Naive thymus-derived CD8-positive, alpha-beta T cell (primary cell): ENCODE measurements at regions not wholly inside any gene's neighbourhood (a gene's known extent, or its start where the extent isn't known, plus 50 kb on each side); places are given as distances from the start of the nearest gene placed in this dataset.

Experiments used
- ATAC-seq, 2 donors: fragments of 150-1000 bp; cut with Tn5 transposase in 1 of 2; sonication (Bioruptor Pico), chemical (Tn5 transposase) in 1 of 2; 1 replicate in 1 of 2; 2 replicates in 1 of 2; pipeline ENCODE4 v1.10.0; 2021; ENCODE audit warnings: mild to moderate bottlenecking in 2 of 2, moderate library complexity in 2 of 2
- POLR2A ChIA-PET: fragments of 350-600 bp; sonication (Branson Sonifier 250); formaldehyde crosslinking; loops from one replicate; lab custom pipeline; 2021; ENCODE audit warnings: antibody characterized with exemption; lab: Charles Lee
- DNase-seq, 10 donors: peaks; one replicate each; pipeline versions ENCODE4 v3.0.0 to v3.0.0-alpha.2; 2020 to 2022
- H3K27ac Mint-ChIP-seq, 10 donors: one replicate each; pipeline ENCODE4 v1.8.0; 2020 to 2022; ENCODE audit warnings: mild to moderate bottlenecking in 10 of 10, mixed read lengths in 10 of 10, moderate library complexity in 4 of 10, inconsistent platforms in 1 of 10
- H3K27me3 Mint-ChIP-seq, 5 donors: one replicate each; pipeline ENCODE4 v1.8.0; 2021 to 2022; ENCODE audit warnings: mixed read lengths in 5 of 5
- H3K36me3 Mint-ChIP-seq, 3 donors: one replicate each; pipeline ENCODE4 v1.8.0; 2020 to 2022; ENCODE audit warnings: mixed read lengths in 3 of 3, mild to moderate bottlenecking in 2 of 3, inconsistent platforms in 1 of 3
- H3K4me1 Mint-ChIP-seq, 4 donors: one replicate each; pipeline ENCODE4 v1.8.0; 2021 to 2022; ENCODE audit warnings: mixed read lengths in 4 of 4
- H3K4me3 Mint-ChIP-seq, 10 donors: one replicate each; pipeline ENCODE4 v1.8.0; 2020 to 2022; ENCODE audit warnings: mild to moderate bottlenecking in 10 of 10, mixed read lengths in 10 of 10, moderate library complexity in 6 of 10, inconsistent platforms in 1 of 10
- H3K9me3 Mint-ChIP-seq, 9 donors: one replicate each; pipeline ENCODE4 v1.8.0; 2020 to 2022; ENCODE audit warnings: mixed read lengths in 9 of 9, mild to moderate bottlenecking in 3 of 9, inconsistent platforms in 1 of 9, moderate library complexity in 1 of 9

DNA sequence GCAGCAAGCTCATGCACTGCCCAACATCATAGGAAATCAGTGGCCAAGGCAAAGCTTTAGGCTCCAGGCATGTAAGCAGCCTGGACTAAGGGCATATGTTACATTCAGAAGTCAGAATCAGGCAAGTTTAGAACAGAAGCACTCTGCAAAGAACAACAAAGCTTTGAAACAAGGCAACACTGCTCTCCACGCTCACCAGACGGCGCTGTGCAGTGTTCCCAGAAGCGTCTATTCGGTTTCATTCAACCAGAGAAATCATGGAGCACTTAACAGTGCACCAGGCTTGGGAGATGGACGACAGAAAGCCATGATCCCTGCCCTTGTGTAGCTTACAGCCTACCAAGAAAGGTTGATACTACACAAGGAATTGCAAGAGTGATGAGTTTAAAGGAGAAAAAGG is 555.8 kb downstream of the BUD13 start:
- Mint-ChIP-seq H3K4me1 (peaks cover 0 to 1% (median 0%) of the 10 kb centered on the region in 4 donors), H3K27ac (no peak overlapping the region), H3K27me3 (peaks cover 0 to 27% (median 14%) of the 10 kb centered on the region in 5 donors), H3K36me3 (no peaks in the 10 kb centered on the region), H3K9me3 (peaks cover 0 to 13% (median 3%) of the 10 kb centered on the region in 9 donors), H3K4me3 (no peak overlapping the region)
- ATAC-seq, result no peak
- DNase-seq, result no peak
- POLR2A ChIA-PET, result no interaction called here

DNA sequence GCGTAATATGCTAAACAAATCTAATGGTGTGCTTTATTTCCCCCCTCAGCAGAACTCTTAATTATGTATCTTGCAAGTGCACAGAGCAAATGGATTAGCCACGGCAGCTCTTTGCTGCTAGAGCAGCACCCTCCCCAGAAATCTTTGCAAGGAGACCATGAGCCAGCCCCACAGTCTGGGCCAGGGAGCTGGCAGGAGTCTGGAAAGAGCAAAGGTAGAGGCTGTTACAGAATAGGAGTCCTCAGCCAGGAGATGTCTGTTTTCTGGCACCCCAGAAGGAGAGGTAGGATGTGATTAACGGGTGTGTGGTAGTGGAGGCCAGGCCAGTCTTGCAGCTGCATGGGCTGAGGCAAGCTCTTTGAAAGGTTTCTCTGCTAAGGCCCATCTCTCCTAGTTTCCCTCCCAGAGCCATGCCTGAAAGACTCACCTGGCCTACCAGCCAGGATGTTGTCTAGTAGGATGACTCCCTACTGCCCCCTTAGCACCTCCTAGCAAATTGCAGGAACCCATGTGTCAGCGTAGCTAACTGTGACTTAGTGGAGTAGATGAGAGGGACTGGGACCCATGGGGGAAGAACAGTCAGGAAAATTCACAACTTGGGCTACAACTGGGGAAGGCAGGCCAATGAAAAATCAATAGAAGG is 557.2 kb downstream of the BUD13 start:
- no peak overlapping the region for H3K27ac Mint-ChIP-seq
- peaks cover 2 to 33% (median 14%) of the 10 kb centered on the region in 5 donors for H3K27me3 Mint-ChIP-seq
- no peak for ATAC-seq
- POLR2A ChIA-PET, result no interaction called here
- H3K36me3 Mint-ChIP-seq, result no peaks in the 10 kb centered on the region
- H3K9me3 Mint-ChIP-seq, result peaks cover 0 to 13% (median 3%) of the 10 kb centered on the region in 9 donors
- H3K4me1 Mint-ChIP-seq, result peaks cover 0 to 3% (median 0%) of the 10 kb centered on the region in 4 donors
- no peak for DNase-seq
- no peak overlapping the region for H3K4me3 Mint-ChIP-seq

DNA sequence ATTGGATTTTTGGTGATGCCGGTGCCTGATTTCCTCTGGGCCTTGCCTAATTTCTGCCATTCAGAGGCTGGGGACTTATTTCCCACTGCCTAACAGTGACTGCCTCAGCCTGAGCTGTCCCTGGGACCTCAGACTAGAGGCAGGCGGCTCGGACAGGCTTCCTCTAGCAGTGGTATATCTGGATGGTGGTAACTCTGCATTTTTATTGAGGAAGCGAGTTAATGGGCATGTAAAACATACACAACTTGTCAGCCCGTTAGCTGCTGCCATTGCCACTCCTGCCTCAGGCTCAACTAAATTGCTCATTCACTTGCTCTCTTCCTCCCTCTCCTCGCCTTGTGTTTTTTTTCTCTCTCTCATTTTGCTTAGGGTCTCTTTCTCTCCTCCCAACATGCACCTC is 561.6 kb downstream of the BUD13 start:
- ATAC-seq (no peak), DNase-seq (no peak)
- Mint-ChIP-seq H3K27me3 (peaks cover 3 to 25% (median 11%) of the 10 kb centered on the region in 5 donors), H3K27ac (peak overlapping the region in 1 of 10 donors; percentile 79), H3K4me3 (no peak overlapping the region), H3K9me3 (no peaks in the 10 kb centered on the region), H3K36me3 (no peaks in the 10 kb centered on the region), H3K4me1 (peaks cover 0 to 2% (median 0%) of the 10 kb centered on the region in 4 donors)
- POLR2A ChIA-PET, result no interaction called here

DNA sequence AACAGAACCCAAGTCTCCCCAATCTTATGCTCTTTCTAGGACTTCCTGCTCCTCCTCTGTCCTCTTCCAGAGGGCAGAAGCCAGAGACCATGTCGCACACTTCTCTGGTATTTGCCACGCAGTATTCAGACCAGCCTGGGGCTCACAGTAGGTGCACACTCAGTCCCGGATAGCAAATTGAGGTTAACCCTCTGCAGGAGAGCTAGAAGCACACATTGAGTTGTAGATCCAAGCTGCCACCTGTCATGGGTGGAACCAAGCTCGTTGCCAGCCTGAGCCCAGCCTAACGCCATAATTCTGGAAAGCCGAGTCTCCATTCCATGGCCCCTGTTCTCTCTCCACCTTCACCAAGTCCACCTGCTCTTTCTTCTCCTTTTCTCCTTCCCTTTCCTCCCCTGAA is 562.1 kb downstream of the BUD13 start:
- Mint-ChIP-seq H3K9me3 (no peaks in the 10 kb centered on the region), H3K27ac (peak overlapping the region in 1 of 10 donors; percentile 79), H3K4me1 (peaks cover 0 to 2% (median 0%) of the 10 kb centered on the region in 4 donors), H3K4me3 (no peak overlapping the region), H3K27me3 (peaks cover 2 to 23% (median 9%) of the 10 kb centered on the region in 5 donors), H3K36me3 (no peaks in the 10 kb centered on the region)
- DNase-seq, result no peak
- ATAC-seq, result no peak
- POLR2A ChIA-PET, result no interaction called here

DNA sequence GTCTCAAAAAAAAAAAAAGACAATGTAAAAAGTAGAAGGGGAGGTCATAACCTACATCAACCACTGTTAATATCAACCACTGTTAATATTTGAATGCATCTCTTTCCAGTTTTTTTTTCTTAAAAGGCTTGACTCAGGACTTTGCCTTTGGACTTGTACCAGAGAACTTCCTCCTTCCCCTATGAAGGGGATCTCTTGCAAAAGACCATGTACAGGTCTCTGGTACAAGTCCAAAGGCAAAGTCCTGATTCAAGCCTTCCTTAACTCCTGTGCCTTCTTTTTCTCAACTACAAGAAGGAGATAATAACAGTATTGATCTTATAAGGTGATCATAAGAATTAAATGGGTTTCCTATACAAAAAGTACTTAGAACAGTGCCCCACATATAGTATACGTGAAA is 563.5 kb downstream of the BUD13 start:
- POLR2A ChIA-PET, result no interaction called here
- ATAC-seq, result no peak
- H3K4me3 Mint-ChIP-seq, result no peak overlapping the region
- no peaks in the 10 kb centered on the region for H3K9me3 Mint-ChIP-seq
- peaks cover 3 to 21% (median 5%) of the 10 kb centered on the region in 5 donors for H3K27me3 Mint-ChIP-seq
- no peaks in the 10 kb centered on the region for H3K36me3 Mint-ChIP-seq
- H3K4me1 Mint-ChIP-seq, result peaks cover 0 to 2% (median 0%) of the 10 kb centered on the region in 4 donors
- no peak overlapping the region for H3K27ac Mint-ChIP-seq
- DNase-seq, result no peak

DNA sequence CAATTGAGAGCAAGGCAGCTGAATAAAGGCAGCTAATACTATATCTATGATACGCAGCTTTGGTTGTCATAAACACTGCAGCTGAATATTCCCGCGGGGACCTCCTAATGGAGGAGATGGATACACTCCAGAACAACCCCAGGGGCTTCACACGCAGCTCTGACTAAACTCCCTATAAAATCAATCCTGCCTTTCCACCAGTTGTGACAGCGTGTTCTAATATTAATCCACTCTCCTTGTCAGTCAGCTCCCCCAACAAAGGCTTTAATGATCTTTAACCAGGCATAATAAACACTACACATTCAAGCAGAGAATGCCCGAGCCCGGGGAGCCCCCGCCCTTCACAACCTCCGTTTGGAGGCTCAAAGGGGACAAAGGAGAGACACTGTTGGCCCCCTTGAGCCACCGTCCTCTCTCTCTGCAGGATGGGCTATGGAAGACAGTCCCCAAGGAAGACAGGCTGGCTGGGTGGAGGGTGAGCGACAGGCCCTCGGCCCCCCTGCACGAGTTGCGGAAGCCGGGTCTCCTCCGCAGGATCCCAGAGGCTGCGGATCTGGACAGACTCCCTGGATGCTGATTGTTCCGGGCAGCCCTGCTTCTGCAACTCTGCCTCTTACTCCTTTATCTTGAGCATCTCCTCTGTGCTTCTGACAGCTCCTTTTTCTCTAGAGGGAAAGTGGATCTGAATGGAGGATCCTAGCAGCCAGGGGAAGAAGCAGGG is 565.2 kb downstream of the BUD13 start:
- POLR2A ChIA-PET, result no interaction called here
- Mint-ChIP-seq H3K27me3 (peaks cover 3 to 26% (median 5%) of the 10 kb centered on the region in 5 donors), H3K9me3 (no peaks in the 10 kb centered on the region), H3K4me3 (no peak overlapping the region), H3K36me3 (no peaks in the 10 kb centered on the region), H3K4me1 (peaks cover 0 to 2% (median 0%) of the 10 kb centered on the region in 4 donors), H3K27ac (peak overlapping the region in 1 of 10 donors; percentile 39)
- no peak for ATAC-seq
- no peak for DNase-seq

DNA sequence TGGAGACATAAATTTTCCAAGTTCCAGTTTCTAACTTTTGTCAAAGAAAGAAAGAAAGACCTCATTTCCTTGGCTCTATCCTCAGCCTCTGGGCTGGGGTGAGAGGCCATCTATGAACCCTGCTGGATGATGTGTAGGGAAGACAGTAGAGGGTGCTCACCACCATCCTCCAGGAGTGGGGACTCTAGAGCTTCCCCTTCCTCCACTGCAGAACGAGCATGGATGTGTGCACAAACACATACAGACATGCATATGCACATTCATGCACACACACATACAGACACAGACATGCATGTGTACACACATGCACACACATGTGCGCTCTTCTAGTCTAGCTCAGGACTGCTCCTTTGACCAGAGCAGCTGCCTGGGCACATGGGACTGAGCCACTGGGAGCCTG is 565.8 kb downstream of the BUD13 start:
- H3K9me3 Mint-ChIP-seq, result no peaks in the 10 kb centered on the region
- peaks cover 3 to 26% (median 5%) of the 10 kb centered on the region in 5 donors for H3K27me3 Mint-ChIP-seq
- ATAC-seq (no peak), DNase-seq (no peak)
- POLR2A ChIA-PET, result no interaction called here
- no peaks in the 10 kb centered on the region for H3K36me3 Mint-ChIP-seq
- H3K27ac Mint-ChIP-seq, result peak overlapping the region in 1 of 10 donors; percentile 39
- H3K4me1 Mint-ChIP-seq, result peaks cover 0 to 2% (median 0%) of the 10 kb centered on the region in 4 donors
- no peak overlapping the region for H3K4me3 Mint-ChIP-seq

DNA sequence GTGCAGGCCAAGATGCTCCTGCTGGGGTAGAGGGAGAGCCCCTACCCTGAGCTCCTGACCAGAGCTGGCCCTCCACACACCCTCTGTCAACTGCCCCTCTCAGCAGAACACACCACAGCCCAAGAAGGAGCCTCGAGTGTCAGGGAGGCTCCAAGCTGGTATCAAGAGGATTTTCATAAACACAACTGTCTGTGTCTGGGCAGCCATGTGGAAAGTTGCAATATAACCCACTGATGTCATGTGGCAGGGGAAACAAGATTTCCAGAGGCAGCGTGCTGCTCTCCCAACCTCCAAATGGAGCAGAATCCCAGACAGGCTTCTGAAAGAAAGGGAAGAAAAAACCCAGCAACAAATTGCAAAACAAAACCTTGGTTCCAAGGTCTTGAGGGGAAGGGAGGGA is 569.9 kb downstream of the BUD13 start:
- Mint-ChIP-seq H3K9me3 (peaks cover 0 to 2% (median 0%) of the 10 kb centered on the region in 9 donors), H3K4me3 (no peak overlapping the region), H3K36me3 (no peaks in the 10 kb centered on the region), H3K27me3 (peaks cover 0 to 15% (median 6%) of the 10 kb centered on the region in 5 donors), H3K4me1 (no peaks in the 10 kb centered on the region), H3K27ac (peak overlapping the region in 1 of 10 donors; percentile 54)
- POLR2A ChIA-PET, result no interaction called here
- no peak for DNase-seq
- ATAC-seq, result no peak

DNA sequence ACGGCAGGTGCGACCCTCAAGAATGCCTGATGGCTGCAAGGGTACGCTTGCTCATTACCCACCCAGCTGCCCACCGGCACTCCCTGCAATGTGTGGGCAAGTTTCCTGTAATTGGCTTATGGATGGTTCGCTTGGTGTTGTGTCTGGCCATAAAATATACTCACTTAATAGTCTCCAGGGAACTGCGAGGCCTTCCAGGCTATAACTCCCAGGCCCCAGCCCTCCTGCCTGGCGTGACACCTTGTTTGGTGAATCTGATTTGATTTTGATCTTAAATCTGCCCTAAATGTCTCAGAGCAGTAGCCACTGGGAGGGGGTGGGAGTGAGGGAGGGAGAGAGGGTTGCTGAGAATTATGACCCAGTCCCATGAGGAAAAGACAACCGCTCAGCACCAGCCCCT is 572.2 kb downstream of the BUD13 start:
- no peak overlapping the region for H3K4me3 Mint-ChIP-seq
- H3K36me3 Mint-ChIP-seq, result no peaks in the 10 kb centered on the region
- ATAC-seq, result no peak
- POLR2A ChIA-PET, result no interaction called here
- H3K27me3 Mint-ChIP-seq, result peaks cover 5 to 29% (median 16%) of the 10 kb centered on the region in 5 donors
- no peak for DNase-seq
- H3K9me3 Mint-ChIP-seq, result peaks cover 0 to 2% (median 0%) of the 10 kb centered on the region in 9 donors
- H3K27ac Mint-ChIP-seq, result no peak overlapping the region
- H3K4me1 Mint-ChIP-seq, result no peaks in the 10 kb centered on the region

DNA sequence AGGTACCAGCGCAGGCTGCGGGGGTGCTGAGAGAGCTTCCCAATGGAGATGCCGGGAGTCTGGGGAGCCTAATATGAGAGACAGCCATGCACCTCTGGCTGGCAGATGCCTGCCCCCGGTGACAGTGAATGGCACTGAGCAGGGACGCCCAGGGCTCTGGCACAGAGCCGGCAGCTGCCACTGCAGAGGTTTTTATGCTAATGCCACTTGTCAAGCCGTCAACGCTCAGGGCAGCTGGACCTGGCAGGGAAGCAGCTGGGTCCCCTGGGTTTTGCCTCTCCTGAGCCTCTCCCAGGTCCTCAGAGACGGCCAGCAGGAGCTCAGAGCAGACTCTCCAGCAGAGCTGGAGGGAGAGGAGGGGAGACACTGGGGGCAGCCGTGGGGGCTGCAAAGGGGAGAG is 573.6 kb downstream of the BUD13 start:
- H3K4me3 Mint-ChIP-seq, result no peak overlapping the region
- H3K4me1 Mint-ChIP-seq, result peaks cover 0 to 2% (median 0%) of the 10 kb centered on the region in 4 donors
- ATAC-seq (no peak), DNase-seq (no peak)
- POLR2A ChIA-PET, result no interaction called here
- no peak overlapping the region for H3K27ac Mint-ChIP-seq
- no peaks in the 10 kb centered on the region for H3K36me3 Mint-ChIP-seq
- peaks cover 0 to 2% (median 0%) of the 10 kb centered on the region in 9 donors for H3K9me3 Mint-ChIP-seq
- H3K27me3 Mint-ChIP-seq, result peaks cover 4 to 41% (median 23%) of the 10 kb centered on the region in 5 donors

DNA sequence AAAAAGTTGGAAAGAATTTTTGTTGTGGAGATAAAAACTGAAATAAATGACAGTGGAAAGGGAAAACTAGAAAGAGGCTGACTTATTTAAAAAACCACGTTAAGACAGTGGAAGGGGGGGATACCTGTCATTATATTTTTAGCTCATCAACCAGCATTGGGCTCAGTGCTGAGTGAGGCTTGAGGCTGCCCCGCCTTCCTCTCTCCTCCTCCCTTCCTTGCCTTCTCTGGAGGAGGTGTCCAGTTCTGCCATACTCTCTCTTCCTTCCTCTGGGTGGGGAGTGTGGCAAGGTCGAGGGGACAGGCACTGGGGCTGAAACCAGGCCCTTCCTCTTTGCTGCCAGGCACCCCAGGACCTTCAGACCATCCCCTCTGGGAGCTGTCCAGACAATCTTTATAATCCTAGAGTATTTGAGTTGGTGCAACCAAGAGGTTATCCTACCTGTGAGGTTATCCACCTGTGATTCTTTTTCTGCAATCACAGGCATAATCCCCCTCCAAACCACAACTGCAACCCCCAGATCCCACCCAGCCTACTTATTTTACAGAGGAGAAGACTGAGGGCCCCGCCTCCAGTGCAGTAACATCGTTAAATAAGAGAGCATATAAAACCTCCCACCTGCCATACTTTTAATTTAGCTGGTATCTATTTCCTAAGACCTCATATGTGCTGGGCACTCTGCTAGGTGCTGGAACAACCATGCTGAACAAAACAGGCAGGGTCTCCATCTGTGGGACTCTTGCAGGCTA is 578.5 kb downstream of the BUD13 start:
- Mint-ChIP-seq H3K4me3 (no peak overlapping the region), H3K36me3 (no peaks in the 10 kb centered on the region), H3K9me3 (peaks cover 0 to 5% (median 0%) of the 10 kb centered on the region in 9 donors), H3K27me3 (peaks cover 24 to 78% (median 52%) of the 10 kb centered on the region in 5 donors), H3K4me1 (peaks cover 0 to 6% (median 3%) of the 10 kb centered on the region in 4 donors), H3K27ac (peak overlapping the region in 1 of 10 donors; percentile 37)
- POLR2A ChIA-PET, result no interaction called here
- no peak for ATAC-seq
- DNase-seq, result no peak

DNA sequence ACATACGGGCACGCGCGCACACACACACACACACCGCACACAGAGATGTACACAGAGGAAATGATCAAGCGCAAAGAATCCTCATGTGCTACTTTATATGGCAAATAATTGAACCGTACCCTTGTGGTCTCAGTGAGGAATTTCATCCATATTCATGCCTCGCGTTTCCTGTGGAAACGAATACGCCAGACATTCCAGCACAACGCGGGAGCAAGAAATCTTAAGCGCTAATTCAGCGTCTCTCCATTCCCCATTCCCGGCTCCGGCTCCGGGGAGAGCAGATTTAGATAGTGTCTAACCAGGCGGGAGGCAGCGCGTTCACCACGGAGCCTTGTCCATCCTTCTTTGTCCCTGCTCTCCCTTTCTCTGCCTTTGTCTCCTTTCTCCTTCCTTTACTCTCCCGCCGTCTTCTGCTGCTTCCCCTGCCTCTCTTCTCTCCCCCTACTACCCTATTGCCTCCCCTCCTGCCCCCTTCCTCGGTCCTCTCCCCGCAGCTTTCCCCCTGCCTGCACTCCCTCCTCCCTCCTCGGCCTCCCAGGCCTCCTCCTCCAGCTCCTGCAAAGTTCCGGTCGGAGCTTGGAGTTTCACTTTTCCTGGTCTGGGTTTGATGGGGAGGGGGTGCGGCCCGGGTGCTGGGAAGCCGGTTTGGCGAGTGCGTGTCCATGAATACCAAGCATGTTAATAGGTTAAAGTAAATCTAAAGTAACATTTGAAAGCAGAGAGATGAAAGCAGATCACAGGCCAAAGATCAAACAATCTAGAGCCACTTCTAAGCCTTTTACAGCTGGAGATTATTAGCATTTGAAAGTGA is 579.3 kb downstream of the BUD13 start:
- H3K9me3 Mint-ChIP-seq, result peaks cover 0 to 8% (median 0%) of the 10 kb centered on the region in 9 donors
- ATAC-seq, result no peak
- no peaks in the 10 kb centered on the region for H3K36me3 Mint-ChIP-seq
- H3K4me3 Mint-ChIP-seq, result peak overlapping the region in 2 of 10 donors; percentile 20 to 53
- peaks cover 0 to 7% (median 5%) of the 10 kb centered on the region in 4 donors for H3K4me1 Mint-ChIP-seq
- peaks cover 28 to 79% (median 54%) of the 10 kb centered on the region in 5 donors for H3K27me3 Mint-ChIP-seq
- H3K27ac Mint-ChIP-seq, result peak overlapping the region in 1 of 10 donors; percentile 58
- POLR2A ChIA-PET, result no interaction called here
- no peak for DNase-seq
